GM06990 (cell line): ENCODE measurements at regions not wholly inside any gene's neighbourhood (a gene's known extent, or its start where the extent isn't known, plus 50 kb on each side); places are given as distances from the start of the nearest gene placed in this dataset.

ENCODE experiments used
- DNase-seq: peaks from one replicate; pipeline ENCODE4 v3.0.0-alpha.2; 2011; ENCODE audit not compliant: insufficient read length; ENCODE audit errors: extremely low read depth
- H3K27me3 ChIP-seq: replicated peaks from 2 replicates; pipeline ENCODE4 v1.6.0; 2011; ENCODE audit warnings: low read length; ENCODE audit not compliant: control insufficient read depth, insufficient read depth
- H3K36me3 ChIP-seq: 2 replicates; pipeline ENCODE4 v1.5.1; 2011; ENCODE audit warnings: low read length; ENCODE audit not compliant: control insufficient read depth, insufficient read depth
- H3K4me3 ChIP-seq: replicated peaks from 2 replicates; pipeline ENCODE4 v1.5.1; 2011; ENCODE audit warnings: low read depth, mild to moderate bottlenecking, control low read depth, low read length
- TF ChIP-seq, protein P1 (sequence below): IDR thresholded peaks from 2 replicates; pipeline ENCODE4 v1.5.1; 2011; ENCODE audit warnings: low read length, control low read depth, mild to moderate bottlenecking, inconsistent platforms; ENCODE audit not compliant: insufficient read depth, poor library complexity, severe bottlenecking

DNA sequence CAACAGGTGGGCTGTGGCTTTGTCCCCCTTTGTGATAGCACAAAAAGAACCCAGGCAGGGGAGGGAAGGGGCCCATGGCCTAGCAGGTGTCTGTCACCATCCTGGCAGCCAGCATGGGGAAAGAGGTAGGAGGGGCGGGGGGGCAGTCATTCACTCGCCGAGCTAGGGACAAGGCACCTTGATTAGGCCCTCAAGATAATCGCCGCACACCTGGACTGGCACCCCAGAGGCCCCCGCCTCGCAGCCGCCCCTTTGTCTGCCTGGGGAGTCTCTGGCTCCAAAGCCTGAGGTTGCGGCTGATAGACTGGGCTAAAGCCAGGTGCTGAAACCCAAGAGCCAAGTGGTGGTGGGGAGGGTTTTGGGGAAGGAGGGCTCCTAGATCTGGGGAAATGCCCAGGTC is 151.2 kb upstream of the PCBD1 start:
- TF ChIP-seq, protein P1, sequence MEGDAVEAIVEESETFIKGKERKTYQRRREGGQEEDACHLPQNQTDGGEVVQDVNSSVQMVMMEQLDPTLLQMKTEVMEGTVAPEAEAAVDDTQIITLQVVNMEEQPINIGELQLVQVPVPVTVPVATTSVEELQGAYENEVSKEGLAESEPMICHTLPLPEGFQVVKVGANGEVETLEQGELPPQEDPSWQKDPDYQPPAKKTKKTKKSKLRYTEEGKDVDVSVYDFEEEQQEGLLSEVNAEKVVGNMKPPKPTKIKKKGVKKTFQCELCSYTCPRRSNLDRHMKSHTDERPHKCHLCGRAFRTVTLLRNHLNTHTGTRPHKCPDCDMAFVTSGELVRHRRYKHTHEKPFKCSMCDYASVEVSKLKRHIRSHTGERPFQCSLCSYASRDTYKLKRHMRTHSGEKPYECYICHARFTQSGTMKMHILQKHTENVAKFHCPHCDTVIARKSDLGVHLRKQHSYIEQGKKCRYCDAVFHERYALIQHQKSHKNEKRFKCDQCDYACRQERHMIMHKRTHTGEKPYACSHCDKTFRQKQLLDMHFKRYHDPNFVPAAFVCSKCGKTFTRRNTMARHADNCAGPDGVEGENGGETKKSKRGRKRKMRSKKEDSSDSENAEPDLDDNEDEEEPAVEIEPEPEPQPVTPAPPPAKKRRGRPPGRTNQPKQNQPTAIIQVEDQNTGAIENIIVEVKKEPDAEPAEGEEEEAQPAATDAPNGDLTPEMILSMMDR = no peak
- Histone ChIP-seq H3K4me3 (no peak overlapping the region), H3K36me3 (no peaks in the 10 kb centered on the region), H3K27me3 (peaks cover 1% of the 10 kb centered on the region)
- DNase-seq = no peak

DNA sequence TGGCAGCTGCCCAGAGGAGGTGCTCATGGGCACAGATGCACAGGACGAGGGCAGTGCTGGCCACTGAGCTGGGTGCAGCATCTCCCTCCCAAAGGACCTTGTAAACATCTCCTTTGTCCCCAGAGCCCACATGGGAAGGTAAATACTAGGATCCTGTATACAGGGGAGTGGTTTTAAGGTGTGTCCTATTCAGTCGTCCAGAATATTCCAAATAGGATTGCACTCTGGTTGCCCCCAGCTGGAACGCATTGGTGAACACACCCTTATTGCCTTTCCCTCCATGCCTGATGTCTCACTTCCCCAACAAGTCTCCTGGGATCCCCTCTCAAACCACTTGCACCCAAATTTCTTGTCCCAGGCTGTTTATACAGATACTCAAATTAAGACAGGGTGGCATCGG is 152.0 kb upstream of the PCBD1 start:
- Histone ChIP-seq H3K36me3 (no peaks in the 10 kb centered on the region), H3K27me3 (peaks cover 1% of the 10 kb centered on the region), H3K4me3 (no peak overlapping the region)
- no peak for DNase-seq
- TF ChIP-seq, protein P1 = no peak

DNA sequence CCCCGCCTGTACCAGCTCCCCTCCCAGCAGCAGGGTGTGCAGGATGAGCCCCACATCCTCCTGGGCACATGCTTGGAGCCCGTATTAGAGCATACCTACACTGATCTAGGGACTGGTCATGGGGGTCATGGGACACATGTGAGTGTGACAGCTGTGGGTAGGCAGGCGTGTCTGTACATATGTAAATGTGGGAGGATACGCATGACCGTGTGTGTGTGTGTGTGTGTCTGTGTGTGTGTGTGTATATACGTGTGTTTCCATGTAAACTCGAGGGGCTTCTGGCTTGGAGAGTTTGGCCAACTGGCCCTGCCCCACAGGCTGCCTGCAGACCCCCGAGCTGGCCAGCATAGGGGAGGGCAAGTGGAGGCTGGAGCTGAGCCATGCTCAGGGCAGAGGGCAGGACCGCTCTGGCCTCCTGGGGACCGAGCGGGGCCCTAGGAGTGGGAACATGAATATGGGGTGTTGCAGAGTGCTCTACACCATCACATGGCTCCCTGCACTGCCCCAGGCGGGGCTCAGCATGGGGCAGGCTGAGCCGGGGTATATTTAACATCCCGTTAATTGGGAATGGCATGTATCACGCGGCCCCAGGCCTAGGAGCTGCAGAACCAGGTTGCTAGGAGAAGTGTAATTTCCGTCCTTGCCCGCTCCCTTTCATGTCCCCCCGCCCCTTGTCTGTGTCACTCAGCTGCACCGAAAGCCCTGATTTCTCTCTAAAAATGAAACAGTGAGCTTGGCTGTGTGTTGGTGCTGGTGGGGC is 152.7 kb upstream of the PCBD1 start:
- DNase-seq = no peak
- Histone ChIP-seq H3K27me3 (peaks cover 3% of the 10 kb centered on the region), H3K4me3 (no peak overlapping the region), H3K36me3 (no peaks in the 10 kb centered on the region)
- TF ChIP-seq, protein P1 = no peak

DNA sequence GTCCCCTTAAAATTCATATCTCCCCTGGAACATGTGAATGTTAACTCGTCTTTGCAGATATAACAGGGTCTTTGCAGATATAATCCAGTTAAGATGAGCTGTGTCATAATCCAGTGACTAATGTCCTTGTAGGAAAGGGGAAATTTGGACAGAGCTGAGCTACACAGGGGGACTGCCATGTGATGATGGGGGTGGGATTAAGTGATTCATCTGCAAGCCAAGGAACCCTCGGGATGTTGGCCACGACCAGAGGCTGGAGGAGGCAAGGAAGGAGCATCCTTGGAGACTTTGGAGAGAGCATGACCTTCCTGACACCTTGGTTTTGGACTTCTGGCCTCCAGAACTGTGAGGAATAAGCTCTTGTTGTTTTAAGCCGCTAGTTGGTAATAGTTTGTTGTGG is 153.9 kb upstream of the PCBD1 start:
- DNase-seq = no peak
- TF ChIP-seq, protein P1 = no peak
- Histone ChIP-seq H3K36me3 (no peaks in the 10 kb centered on the region), H3K4me3 (no peak overlapping the region), H3K27me3 (peaks cover 3% of the 10 kb centered on the region)

DNA sequence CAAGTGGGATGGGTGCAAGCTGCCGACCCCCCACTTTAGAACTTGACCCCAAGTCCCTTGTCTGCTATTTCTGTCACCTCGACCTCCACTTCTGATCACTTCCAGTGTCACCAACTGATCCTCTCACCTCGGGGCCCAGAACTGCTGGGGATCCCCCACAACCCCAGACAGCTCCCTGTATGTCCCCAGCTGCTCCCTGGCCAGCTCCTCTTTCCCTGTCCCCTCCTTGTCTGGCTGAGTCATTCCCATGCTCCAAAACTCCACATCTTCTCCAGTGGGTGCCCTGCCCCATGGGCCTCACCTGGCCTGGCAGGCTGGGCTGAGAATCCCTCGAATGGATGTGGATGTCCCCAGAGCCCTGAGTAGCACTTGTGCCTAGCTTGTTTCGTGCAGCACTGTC is 154.3 kb upstream of the PCBD1 start:
- TF ChIP-seq, protein P1 = no peak
- no peaks in the 10 kb centered on the region for H3K36me3 ChIP-seq
- peaks cover 3% of the 10 kb centered on the region for H3K27me3 ChIP-seq
- no peak overlapping the region for H3K4me3 ChIP-seq
- no peak for DNase-seq

DNA sequence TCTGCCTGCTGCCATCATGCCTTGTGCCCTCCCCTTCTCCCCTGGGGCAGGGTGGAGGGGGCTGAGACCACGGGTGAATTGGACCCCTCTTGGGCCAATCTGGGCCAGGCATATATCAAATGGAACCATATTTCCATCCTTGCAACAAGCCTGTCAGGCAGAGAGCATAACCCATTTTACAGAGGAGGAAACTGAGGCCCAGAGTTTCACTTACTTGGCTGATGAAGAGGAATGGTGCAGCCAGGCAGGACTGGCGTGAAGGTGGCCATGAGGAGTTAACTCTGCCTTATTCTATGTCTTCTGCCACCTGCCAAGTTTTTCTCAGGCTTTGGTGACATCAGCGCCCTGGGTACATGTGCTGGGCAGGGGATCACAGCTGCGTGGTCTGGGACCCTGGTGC is 155.5 kb upstream of the PCBD1 start:
- Histone ChIP-seq H3K4me3 (no peak overlapping the region), H3K36me3 (no peaks in the 10 kb centered on the region), H3K27me3 (peaks cover 3% of the 10 kb centered on the region)
- TF ChIP-seq, protein P1 = no peak
- no peak for DNase-seq
